Uterus (tissue), 3 donors: ENCODE measurements at regions not wholly inside any gene's neighbourhood (a gene's known extent, or its start where the extent isn't known, plus 50 kb on each side); places are given as distances from the start of the nearest gene placed in this dataset.

Experiments
- DNase-seq, 2 donors: peaks; one replicate each; pipeline ENCODE4 v3.0.0-alpha.2; 2019 to 2020
- H3K27ac ChIP-seq, 2 donors: fragments of 200-600 bp; sonication (generic); 1 replicate in 1 of 2; 2 replicates in 1 of 2; pipeline ENCODE4 v1.5.1; 2016 to 2018
- H3K27me3 ChIP-seq, 2 donors: fragments of 200-600 bp; sonication (generic); one replicate each; pipeline ENCODE4 v1.5.1; 2018 to 2019; ENCODE audit warnings: control low read depth in 1 of 2
- H3K36me3 ChIP-seq, 2 donors: fragments of 200-600 bp; sonication (generic); one replicate each; pipeline ENCODE4 v1.5.1; 2019; ENCODE audit warnings: control low read depth in 1 of 2
- H3K4me1 ChIP-seq, 2 donors: fragments of 200-600 bp; sonication (generic); one replicate each; pipeline ENCODE4 v1.5.1; 2018 to 2019; ENCODE audit warnings: control low read depth in 1 of 2
- H3K4me3 ChIP-seq, 2 donors: fragments of 200-600 bp; sonication (generic); 1 replicate in 1 of 2; 2 replicates in 1 of 2; pipeline ENCODE4 v1.5.1; 2018 to 2019; ENCODE audit warnings: mild to moderate bottlenecking in 1 of 2
- H3K9me3 ChIP-seq, 2 donors: fragments of 200-600 bp; sonication (generic); one replicate each; pipeline ENCODE4 v1.5.1; 2019; ENCODE audit warnings: control low read depth in 1 of 2
- POLR2A ChIP-seq, 2 donors: fragments of 450-650 bp; IDR thresholded peaks; one replicate each; pipeline ENCODE4 v1.6.1; 2016; ENCODE audit warnings: antibody characterized with exemption in 2 of 2, mild to moderate bottlenecking in 1 of 2, moderate library complexity in 1 of 2
- intact Hi-C: fragments of 100-400 bp; cut with DNase I; formaldehyde crosslinking; loops from one replicate; pipeline ENCODE4 v1.15.1; 2023; ENCODE audit warnings: low total_unique reads
- TF ChIP-seq, protein P1 (sequence below), 4 experiments: fragments of 200-600 bp in 2 of 4; fragments of 450-650 bp in 2 of 4; sonication (generic) in 2 of 4; IDR thresholded peaks; one replicate each; pipeline ENCODE4 v1.5.1; 2016 to 2019; ENCODE audit warnings: antibody characterized with exemption in 4 of 4, mild to moderate bottlenecking in 2 of 4, moderate library complexity in 1 of 4
- donor health status: DM: yes; HTN: yes; CAD: no.

DNA sequence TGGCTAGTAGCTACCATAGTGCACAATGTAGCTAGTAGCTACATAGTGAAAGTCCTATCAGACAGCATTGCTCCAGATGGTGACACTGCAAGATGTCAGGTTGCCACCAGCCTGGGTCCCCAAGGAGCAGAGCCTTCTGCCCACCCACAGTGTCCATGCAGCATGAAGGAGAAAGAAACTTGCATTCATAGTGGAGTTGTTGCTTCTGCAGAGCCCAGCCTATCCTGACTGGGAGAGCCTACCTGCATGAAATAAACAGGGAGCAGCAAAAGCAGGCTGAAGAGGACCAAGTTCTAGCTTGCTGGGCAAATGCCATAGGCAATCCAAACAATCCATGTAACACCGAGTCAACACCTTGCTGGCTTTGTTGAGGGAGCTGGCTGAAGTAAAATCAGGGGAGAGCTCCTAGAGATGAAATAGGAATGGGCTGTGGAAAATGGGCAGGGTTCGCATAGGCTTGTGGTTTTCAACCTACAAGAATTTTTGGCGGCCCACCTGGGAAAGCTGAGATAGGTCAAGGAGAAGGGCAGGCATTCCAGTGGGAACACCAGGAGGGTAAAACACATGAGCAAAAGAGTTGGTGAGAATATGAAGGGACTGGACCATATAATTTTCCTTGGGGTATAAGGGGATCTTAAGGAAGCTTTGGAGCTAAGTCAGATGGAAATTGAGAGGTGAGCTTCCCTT is 195.8 kb downstream of the CYP26B1 start:
- no peak overlapping the region for H3K27ac ChIP-seq
- no peak for DNase-seq
- intact Hi-C loops, result no loop called here

DNA sequence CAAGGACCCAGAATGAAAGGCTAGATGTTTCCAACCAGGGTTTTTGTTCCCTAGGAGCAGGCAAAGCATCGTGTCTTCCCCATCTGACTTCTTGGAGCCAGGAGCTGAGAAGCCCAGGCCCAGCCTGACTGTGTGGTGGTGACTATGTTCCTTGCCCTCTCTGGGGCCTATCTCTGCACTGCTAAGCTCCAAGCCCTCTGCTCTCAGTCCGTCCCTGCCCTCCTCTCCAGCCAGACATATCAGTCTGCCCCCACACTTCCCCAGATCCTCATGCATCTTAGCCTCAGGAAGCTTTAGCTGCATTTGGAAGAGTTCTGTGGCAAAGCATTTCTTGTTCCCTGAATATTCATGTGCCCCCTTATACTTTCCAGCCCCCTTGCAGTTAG is 196.6 kb downstream of the CYP26B1 start:
- no peaks in the 10 kb centered on the region for H3K4me1 ChIP-seq
- H3K9me3 ChIP-seq, result peaks cover 0 to 3% of the 10 kb centered on the region in 2 donors
- DNase-seq, result no peak
- no peaks in the 10 kb centered on the region for H3K27me3 ChIP-seq
- H3K27ac ChIP-seq, result no peak overlapping the region
- no peak overlapping the region for H3K4me3 ChIP-seq
- TF ChIP-seq, protein P1, sequence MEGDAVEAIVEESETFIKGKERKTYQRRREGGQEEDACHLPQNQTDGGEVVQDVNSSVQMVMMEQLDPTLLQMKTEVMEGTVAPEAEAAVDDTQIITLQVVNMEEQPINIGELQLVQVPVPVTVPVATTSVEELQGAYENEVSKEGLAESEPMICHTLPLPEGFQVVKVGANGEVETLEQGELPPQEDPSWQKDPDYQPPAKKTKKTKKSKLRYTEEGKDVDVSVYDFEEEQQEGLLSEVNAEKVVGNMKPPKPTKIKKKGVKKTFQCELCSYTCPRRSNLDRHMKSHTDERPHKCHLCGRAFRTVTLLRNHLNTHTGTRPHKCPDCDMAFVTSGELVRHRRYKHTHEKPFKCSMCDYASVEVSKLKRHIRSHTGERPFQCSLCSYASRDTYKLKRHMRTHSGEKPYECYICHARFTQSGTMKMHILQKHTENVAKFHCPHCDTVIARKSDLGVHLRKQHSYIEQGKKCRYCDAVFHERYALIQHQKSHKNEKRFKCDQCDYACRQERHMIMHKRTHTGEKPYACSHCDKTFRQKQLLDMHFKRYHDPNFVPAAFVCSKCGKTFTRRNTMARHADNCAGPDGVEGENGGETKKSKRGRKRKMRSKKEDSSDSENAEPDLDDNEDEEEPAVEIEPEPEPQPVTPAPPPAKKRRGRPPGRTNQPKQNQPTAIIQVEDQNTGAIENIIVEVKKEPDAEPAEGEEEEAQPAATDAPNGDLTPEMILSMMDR (IDR thresholded peaks at IDR 0.05), result no peak
- no peak for TF ChIP-seq POLR2A (IDR thresholded peaks at IDR 0.05)
- intact Hi-C loops, result no loop called here
- no peaks in the 10 kb centered on the region for H3K36me3 ChIP-seq

More for the DNA sequence above, 195.8 kb downstream of the CYP26B1 start:
- no peaks in the 10 kb centered on the region for H3K4me1 ChIP-seq
- no peaks in the 10 kb centered on the region for H3K27me3 ChIP-seq
- no peaks in the 10 kb centered on the region for H3K36me3 ChIP-seq
- H3K9me3 ChIP-seq, result peaks cover 0 to 3% of the 10 kb centered on the region in 2 donors
- no peak for TF ChIP-seq POLR2A (IDR thresholded peaks at IDR 0.05)
- TF ChIP-seq, protein P1 (IDR thresholded peaks at IDR 0.05), result no peak
- H3K4me3 ChIP-seq, result no peak overlapping the region

DNA sequence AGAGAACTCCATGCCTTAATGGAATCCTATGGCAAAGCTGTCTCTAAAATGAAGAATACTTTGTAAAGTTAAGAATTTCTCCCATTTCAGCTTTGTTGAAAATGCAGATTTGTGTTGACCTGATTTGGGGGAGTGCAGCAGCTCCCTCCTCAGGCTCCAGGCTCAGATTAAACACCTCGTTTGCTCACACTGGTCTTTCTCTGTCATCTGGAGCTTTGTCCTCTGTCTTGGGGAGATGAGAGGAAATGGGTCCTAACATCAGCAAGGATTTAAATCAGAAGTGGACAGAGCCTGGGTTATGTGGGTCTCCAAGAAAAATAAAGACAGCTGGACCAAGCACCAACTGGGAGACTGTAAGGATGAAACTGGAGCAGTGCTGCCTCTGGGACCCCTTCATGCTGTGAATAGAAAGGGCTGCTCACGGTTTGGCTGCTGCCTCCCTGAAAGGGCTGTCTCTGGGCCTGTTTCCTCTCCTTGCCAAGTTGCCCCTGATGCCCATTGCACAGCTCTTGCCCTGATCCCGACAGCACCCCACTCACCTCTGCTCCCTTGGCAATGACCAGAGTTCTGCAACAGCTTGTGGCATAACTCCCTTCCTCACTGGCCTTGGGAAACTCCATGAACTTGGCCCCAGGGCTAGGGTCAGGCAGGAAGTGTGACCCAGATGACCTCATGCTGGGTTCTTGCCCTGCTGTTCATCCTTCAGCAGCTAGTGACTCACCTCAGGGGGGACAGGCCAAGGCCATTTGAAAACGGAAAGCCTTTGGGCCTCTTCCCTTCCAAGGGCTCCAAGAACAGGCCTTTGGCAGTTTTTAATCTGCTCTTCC is 197.2 kb downstream of the CYP26B1 start:
- intact Hi-C loops, result no loop called here
- peaks cover 0 to 3% of the 10 kb centered on the region in 2 donors for H3K9me3 ChIP-seq
- no peaks in the 10 kb centered on the region for H3K27me3 ChIP-seq
- H3K36me3 ChIP-seq, result no peaks in the 10 kb centered on the region
- no peak overlapping the region for H3K4me3 ChIP-seq
- DNase-seq, result peak; percentile 60 to 70
- H3K4me1 ChIP-seq, result no peaks in the 10 kb centered on the region
- H3K27ac ChIP-seq, result no peak overlapping the region
- TF ChIP-seq, protein P1 (IDR thresholded peaks at IDR 0.05), result no peak
- TF ChIP-seq POLR2A (IDR thresholded peaks at IDR 0.05), result no peak

DNA sequence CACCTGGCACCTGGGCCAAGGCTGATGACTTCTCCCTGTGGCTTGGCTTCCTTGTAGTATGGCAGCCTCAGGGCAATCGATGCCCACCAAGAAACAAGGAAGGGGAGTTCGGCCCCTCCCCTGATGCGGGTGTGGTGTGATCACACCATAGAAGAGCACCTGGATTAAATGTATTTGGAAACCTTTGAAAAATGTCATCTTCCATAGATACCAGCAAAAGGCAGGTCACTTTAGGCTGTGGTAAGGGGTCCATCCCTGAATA is 198.2 kb downstream of the CYP26B1 start:
- Histone ChIP-seq H3K27me3 (no peaks in the 10 kb centered on the region), H3K36me3 (no peaks in the 10 kb centered on the region), H3K9me3 (no peaks in the 10 kb centered on the region), H3K4me3 (no peak overlapping the region), H3K4me1 (no peaks in the 10 kb centered on the region), H3K27ac (no peak overlapping the region)
- intact Hi-C loops, result no loop called here
- DNase-seq, result no peak
- no peak for TF ChIP-seq POLR2A (IDR thresholded peaks at IDR 0.05)

DNA sequence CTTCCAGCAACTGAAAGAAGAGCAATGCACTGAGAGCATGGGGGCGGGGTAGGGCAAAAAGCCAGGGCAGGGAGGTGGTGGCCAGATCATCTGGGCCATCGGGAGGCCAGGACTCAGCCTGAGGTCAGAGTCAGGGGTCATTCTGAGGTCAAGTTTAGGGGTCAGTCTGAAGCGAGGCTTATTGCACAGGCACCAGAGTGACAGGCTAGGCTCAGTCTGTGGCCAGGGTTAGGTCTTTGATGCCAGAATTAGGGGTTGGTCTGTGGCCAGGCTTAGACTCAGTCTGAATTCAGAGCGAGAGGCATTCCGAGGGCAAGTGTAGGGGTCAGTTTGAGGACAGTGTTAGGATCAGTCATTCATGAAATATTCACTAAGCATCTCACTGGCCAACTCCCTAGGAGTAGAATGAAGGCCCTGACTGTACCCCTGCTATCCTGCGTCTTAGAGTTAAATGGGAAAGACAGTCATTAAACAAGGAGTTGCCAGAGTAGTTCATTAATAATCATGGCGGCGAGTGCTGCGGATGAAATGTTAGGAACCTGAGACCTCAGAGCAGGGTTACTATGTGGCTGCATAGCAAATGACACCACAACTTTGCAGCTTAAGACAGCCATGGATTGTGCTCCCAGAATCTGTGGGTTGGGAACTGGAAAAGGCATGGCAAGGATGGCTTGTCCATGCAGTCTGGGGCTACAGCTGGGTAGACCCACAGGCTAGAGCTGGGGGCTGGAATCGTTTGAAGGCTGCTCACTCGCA is 198.7 kb downstream of the CYP26B1 start:
- TF ChIP-seq, protein P1 (IDR thresholded peaks at IDR 0.05), result no peak
- TF ChIP-seq POLR2A (IDR thresholded peaks at IDR 0.05), result no peak
- H3K27me3 ChIP-seq, result no peaks in the 10 kb centered on the region
- no peak for DNase-seq
- H3K36me3 ChIP-seq, result no peaks in the 10 kb centered on the region
- intact Hi-C loops, result no loop called here
- H3K4me3 ChIP-seq, result no peak overlapping the region
- H3K9me3 ChIP-seq, result no peaks in the 10 kb centered on the region
- no peak overlapping the region for H3K27ac ChIP-seq
- H3K4me1 ChIP-seq, result no peaks in the 10 kb centered on the region
